HG02678 (cell line): ENCODE measurements at regions not wholly inside any gene's neighbourhood (a gene's known extent, or its start where the extent isn't known, plus 50 kb on each side); places are given as distances from the start of the nearest gene placed in this dataset.

ENCODE experiments used
- ATAC-seq: cut with Tn5 transposase; IDR thresholded peaks from one replicate; pipeline ENCODE4 v1.9.1; 2021; ENCODE audit warnings: mild to moderate bottlenecking, moderate library complexity; ENCODE audit not compliant: unreplicated experiment

DNA sequence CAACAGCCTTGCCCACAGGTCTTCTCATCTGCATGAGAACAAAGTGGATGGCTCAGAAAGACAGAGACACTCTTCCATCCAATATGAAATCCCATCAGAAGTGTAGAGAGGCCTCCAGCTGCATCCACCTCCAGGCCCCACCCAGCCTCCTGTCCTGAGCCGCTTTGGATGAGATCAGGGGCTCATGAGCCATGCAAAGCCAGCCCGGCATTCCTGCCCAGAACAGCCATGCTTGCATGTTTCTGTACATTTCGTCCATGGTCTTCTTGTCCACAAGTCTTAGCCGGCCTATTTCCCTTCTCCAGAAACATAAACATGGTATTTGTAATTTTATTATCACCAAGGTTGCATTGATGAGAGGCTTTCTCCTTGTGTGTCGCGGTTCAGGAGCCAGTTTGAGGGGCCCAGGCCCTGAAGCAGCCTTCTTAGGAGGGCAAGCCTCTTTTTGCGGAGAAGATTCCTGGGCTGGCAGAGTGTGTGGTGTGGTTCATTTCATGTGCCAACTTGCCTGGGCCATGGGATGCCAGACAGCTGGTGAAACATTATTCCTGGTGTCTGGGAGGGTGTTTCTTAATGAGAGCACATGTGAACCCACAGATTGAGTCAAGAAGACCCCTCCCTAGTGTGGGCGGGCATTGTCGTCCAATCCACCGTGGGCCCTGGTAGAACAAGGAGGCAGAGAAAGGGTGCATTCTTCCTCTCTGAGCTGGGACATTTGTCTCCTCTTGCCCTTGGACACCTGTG, 928.9 kb downstream of the TBC1D22A start:
- no peak for ATAC-seq

DNA sequence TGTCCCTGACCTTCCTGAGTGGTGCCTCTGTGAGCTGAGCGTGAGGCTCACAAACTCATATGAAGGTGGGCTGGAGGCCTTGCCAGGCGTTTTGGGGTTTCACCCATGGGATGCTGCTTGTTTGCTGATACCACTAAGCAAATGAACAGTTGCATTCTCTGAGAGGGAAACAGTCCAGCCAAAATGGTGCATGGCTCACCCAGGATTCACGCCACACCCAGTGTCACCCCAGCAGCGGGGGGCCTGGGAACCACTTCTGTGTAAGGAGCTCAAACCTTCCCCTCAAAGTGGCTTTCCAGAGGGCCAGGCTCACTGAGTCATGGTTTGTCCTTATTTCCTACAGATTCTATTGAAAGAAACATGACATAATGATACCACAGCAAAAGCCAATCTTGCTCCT, 928.1 kb downstream of the TBC1D22A start:
- ATAC-seq: no peak

DNA sequence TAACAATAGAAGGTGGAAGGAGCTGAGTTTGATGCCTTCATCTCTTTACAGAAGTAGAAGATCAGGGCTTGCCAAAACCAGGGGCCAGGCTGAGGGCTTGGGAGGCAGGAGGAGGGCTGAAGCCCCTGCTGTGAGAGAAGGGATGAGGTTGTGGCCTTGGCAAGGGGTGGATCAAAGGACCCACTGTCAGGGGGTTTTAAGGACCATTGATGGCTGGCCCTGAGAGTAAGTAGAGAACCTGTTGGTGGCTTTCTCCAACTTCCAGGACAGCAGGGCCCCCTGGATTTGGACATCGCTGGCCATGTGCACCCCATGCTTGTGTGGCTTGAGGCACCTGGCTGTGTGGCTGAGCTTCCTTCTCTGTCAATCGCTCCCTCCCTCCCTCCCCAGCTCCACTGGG, 927.7 kb downstream of the TBC1D22A start:
- no peak for ATAC-seq

DNA sequence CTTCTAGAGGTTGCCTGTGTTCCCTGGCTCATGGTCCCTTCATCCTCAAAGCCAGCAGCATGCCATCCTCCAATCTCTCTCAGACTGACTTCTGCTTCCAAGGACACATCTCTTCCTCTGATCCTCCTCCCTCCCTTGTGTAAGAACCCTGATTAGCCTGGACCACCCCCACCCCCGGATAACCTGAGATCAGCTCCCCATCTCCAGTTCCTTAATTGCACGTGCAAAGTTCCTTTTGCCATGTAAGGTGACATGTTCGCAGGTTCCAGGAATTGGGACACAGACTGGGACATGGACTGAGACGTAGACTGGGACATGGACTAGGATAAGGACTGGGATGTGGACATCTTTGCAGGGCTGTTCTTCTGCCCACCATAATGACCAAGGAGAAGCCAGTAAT, 925.3 kb downstream of the TBC1D22A start:
- no peak for ATAC-seq

DNA sequence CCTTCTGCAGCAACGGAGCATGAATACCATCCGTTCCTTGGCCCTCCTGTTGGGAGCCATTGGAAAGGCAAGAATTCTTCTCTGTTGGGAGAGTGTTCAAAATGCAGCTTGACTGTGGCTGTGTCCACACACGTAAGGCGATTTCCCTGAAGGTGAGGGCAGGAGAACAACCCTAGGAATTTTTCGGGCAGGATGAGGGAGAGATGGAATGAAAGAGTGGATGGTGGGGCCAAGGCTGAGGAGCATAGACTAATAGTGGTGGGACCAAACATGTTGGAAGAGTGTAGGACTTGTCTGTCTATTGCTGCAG, 924.9 kb downstream of the TBC1D22A start:
- no peak for ATAC-seq

DNA sequence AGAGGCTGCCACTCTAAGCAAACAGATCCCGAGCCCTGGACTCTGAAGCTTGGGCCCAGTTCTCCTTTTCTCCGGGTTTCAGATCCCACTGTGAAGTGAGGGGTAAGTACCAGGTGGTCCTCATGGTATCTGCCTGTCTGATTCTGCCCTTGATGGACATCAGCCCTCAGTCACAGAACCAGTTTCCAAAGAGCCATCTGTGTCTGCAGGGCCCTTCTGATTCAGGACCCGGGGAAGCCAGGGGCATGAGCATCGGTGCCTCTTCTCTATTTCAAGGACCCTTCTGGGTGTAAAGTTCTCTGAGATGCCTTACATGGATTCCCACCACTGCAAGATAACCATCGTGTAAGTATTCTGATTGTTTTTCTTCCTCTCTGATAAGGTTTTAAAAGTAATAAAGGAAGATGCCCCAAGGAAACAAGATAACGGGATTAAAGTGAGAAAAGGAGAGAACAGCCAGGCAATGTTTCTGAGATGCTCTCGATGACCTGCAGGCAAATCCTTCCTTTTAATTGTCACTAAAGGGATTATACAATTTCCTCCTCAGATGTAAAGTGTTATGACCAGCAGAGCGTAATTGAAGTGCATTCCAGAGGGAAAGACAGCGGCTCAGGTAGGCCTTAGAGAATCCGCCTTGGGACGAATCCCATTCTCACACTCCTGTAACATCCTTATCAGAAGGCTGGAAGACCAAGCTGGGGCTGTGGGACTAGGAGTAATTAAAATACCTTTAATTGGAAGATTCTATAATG, 924.3 kb downstream of the TBC1D22A start:
- no peak for ATAC-seq

DNA sequence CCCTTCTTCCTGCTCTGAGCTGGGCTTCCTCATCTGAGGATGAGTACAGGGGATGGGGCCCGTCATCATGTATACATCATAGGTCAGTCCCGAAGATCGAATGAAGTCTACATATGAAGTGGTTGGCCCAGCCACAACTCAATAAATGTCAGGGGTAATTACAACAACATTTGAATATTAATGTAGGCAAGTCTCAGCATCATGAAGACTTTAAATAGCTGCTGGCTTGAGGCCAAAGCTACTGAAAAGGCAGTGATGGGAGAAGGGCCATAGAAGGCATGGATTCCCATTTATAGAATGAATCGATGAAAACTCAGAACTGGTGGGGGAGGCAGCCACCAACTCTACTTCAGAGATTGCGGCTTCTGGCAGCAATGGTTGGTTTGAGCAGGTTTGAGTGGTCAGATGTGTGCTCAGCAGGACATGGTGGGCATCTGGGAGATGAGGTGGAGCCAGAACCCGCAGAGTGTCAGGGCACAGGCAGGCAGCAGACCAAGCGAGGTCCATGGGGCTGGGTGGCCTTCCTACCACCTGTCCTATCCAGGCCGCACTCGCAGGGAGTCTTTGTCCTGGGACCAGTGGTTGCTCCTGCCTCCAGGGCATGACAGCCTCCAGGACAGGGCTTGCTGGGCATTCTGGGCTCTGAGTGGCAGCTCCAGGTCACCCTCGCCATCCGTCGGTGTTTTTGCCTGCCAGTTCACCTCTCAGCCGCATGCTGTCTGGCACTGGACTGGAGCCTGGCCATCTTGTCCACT, 919.1 kb downstream of the TBC1D22A start:
- no peak for ATAC-seq

DNA sequence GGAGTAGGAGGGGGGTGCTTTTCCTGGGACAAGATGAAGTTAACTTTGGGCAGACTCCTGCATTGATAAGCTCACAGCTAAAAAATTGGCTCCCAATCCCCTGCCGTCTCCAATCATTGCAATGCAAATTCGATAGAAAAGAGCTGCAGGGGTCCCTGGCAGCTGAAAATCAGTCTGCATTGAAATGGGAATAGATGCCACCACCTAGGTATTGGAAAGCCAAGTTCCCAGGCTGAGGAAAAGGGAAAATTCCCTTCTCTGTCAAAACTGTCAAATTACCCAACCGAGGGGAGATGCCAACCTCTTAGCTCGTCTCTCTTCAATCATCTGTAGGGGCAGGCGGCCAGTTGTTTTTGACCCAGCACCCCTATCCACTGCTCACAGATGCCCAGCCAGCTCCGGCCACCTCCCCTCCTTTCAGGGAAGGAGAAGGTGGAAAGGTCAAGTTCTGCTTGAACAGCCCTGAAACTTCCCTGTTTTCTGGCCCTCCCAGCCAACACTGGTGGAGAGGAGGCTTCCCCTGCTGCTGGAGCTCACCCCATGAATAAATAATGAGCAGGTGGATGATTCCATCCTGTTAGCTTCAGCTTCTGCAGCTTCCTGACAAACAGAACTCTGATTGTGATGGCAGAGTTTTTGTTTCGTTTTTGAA, 916.3 kb downstream of the TBC1D22A start:
- no peak for ATAC-seq

DNA sequence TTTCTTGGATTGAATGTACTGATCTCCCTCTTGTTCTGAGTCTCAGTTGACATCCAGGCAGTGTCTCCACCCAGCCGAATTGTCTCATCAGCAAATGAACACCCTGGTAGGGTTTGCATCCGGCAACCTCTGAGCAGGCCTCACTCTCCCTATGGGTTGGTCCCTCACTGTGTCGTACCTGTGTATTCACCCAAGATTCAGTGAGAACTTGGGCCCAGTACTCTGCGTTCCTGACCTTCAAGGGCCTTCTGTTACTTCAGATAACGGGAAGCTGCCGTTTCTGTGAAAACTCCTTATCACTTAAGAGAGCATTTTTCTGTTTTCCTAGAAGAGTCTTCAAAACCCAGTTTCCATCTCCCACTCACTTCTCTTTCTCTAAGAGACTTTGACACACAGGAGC, 915.6 kb downstream of the TBC1D22A start:
- ATAC-seq: no peak

DNA sequence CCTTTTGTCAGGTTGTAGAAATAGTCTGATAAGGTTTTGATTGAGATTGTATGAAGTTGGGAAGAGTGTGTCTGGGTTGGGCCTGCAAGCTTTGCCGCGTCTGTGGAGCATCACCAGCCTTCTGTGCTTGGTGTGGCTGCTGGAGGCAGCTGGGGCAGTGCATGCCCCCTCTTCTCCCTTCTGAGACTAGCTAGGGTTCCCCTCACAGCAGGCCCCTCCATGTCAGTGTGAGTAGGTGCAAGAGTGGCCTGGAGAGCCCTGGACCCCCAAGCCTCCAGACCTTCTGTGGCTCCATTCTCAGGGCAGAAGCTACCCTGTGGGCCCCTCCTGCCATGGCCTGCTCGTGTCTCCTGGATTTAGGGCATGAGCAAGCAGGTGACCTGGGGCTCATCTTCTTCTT, 914.2 kb downstream of the TBC1D22A start:
- ATAC-seq: no peak

DNA sequence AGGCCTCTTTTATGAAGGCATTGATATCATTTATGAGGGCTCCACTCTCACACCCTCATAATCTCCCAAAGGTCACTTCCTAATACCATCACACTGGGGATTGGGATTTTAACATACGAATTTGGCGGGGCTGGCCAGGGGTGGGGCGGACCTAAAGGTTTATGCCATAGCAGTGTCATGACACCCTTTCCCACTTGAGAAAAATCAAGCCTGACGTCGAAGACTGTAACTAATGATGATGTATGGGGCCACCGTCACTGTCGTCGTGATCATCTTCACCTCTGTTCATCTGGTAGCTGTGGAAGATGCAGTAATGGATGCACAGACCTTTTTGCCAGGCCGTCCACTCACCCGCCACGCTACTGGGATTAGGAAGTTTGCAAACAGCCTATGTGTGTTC, 912.1 kb downstream of the TBC1D22A start:
- no peak for ATAC-seq

DNA sequence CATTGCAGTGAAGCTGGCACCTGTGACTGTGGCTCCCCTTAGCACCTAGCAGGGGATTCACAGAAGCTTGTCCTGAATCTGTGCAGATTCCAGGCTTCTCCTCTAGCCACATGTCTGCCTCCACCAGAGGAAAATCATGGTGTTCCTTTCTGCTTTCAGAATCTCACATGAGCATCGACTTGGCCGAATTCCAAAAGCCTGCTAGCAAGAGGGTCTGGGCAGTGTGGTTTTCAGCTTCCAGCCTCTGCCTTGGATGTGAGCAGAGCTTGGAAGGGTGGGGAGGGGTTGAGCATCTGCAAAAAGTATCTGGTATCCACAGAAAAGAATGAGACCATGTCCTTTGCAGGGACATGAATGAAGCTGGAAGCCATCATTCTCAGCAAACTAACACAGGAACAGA, 911.1 kb downstream of the TBC1D22A start:
- ATAC-seq: no peak

DNA sequence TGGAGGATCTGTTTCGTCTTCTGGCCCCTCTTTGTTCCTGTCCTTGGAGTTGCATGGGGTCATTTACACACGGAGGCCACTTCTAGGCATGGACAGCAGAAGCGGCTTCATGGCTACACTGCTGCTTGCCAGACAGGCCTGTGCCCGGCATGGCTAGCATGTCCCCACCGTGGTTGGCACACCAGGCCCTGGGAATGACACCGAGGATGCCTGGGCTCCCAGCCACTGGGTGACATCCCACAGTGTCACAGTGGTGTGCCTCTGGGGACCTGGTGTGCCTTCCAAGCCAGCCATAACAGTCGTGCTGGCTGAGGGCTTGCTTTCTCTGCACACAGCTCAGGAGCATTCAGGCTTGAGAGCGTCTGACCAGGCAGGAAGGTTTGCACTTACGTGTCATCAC, 910.1 kb downstream of the TBC1D22A start:
- no peak for ATAC-seq

DNA sequence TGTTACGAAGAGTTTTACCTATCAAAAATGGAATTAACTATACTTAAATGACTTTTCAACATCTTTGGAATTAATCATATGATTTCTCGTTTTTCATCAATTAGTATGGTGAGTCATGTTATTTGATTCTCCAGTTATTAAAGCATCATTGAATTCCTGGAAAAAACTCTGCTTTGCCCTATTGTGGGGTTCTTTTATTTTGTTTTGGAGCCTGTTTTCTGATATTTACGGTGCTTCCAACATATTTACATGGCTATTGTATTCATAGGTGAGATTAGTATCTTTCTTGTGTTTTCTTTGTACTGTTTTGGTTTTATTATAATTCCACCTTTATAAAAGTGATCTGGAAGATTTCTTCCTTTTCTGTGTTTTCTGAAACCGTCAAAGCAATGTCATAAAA, 902.7 kb downstream of the TBC1D22A start:
- ATAC-seq: no peak

DNA sequence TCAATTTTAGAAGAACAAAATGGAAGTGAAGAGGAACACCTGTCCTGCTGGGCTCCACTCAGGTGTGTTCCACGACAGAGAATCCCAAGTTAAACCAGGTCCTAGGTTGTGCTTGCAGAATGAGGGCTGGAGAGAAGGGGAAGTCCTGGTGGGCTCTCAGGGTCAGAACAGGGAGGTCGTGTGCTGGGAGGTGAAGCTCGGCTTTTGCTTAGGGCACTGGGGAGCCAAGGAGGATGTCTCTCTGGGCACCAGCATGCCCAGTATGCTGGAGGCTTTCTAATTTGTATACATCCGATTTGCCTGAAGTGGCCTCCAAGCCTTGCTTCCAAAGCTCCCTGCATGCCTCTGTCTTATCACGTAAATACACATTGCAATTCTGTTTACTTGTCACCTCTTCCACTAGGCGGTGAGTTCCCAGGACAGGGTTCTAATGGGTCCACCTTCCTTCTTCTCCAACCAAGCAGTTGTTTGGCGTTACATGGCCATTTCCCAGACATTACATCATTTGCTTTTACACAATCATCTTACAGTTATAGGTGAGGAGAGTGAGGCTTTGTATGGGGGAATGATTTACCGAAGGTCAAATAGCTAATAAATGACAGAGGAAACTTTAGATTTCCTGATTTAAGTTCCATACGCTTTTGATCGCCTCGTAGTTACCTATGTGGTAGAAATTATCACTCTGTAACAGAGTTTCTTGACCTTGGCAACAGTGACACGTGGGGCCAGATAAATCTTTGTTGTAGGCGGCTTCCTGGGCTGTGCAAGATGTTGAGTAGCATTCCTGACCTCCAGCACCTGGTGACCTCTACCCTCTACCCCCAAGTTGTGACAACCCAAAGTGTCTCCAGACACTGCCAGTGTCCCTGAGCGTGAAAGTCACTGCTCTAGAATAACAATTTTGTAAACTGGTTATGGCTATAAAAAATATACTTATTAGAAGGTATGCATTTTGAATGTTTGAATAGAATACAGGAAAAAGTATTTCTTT, 901.5 kb downstream of the TBC1D22A start:
- ATAC-seq: no peak

DNA sequence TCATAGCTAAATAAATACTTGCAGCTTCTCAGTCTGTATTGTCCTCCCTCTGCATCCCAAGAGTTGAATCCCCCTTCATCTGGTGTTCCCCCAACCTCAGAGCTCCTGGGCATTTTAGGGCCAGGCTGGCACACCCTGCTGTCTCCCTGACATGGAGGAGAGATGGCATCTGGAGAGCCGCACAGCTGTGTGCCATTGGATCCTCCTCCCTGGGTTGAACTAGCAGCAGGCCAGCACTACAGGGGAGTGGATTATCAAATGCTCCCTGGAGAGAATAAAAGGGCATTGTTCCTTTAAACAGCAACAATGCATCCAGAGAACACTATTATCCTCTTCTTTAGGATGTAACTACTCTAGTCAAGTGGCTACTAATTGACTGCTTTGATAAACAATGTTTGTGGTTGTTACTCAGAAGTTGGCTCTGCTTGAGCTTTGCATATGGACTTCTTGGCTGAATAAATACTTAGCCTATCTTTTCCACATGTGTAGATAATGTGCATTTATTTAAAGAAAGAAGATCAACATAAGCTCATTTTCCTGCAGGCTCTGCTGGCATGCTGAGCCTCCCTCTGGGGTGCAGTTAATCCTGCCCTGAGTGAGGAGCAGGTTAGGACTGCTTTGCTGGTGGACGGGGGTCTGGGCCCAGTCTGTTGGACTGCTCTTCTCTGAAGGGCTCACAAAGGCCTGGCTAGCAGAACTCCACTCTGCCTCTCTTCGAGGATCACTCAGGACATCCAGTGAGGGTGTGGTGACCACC, 897.2 kb downstream of the TBC1D22A start:
- ATAC-seq: no peak

DNA sequence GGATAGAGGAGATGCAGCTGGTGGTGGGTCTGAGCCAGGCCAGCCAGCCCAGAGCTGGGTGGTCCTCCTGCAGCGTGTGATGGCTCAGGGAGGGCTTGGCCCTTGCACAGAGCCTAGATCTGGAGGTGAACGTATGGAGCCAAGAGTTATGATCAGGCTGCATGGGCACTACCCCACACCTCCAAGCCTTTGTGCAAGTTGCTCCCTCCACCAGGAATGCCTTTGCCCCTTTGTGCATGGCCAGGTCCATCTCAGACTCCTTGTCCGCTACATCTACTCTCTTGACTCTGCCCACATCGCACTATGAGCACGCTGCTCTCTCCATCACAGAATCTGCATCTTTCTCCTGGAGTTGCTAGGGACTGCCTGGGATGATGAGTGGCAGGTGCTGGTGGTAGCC, 895.7 kb downstream of the TBC1D22A start:
- ATAC-seq: no peak

DNA sequence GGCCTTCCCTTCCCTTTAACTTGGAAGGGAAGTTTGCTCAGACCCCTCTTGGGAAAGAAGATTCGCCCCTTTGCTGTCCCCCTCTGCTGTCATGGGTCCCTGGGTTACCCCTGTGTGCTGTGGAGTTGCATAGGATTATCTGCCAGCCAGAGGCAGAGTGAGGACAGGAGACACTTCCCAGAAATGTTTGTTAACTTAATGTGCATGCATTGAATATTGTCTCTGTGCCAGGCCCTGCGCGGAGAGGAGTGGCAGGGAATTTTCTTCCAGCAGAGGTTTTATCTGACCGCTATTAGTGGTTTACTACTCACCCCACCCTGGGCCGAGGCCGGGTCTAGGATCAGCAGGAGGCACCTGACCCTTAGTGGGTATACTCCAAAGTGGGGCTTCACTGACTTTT, 894.8 kb downstream of the TBC1D22A start:
- no peak for ATAC-seq

DNA sequence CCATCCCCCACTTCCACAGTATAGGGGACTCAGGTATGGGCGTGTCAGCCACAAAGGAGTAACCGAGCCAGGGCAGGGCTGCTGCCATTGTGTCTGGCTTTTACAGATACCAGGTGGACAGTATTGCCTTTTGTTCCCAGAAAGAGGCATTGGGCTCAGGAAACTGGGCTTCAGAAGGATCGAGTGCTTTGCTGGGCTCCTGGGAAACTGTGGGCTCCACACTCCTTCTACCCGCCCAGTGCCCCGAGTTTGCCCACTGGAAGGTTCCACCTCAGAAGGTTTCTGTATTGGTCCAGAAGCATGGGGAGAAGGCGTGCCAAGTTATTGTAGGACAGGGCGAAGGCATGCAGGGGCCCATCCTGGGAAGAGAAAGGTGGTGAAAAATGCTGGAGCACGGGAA, 894.4 kb downstream of the TBC1D22A start:
- ATAC-seq: no peak

DNA sequence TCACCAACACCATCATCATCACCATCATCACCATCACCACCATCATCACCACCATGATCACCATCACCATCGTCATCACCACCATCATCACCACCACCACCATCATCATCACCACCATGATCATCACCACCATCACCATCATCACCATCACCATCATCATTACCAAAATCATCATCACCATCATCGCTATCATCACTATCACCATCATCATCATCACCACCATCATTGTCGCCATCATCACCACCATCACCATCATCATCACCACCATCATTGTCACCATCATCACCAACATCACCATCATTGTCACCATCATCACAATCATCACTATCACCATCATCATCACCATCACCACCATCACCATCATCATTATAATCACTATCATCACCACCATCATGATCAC, 893.5 kb downstream of the TBC1D22A start:
- ATAC-seq: no peak
